ENCODE measurements at regions not wholly inside any gene's neighbourhood (a gene's known extent, or its start where the extent isn't known, plus 50 kb on each side); places are given as distances from the start of the nearest gene placed in this dataset.

DNA sequence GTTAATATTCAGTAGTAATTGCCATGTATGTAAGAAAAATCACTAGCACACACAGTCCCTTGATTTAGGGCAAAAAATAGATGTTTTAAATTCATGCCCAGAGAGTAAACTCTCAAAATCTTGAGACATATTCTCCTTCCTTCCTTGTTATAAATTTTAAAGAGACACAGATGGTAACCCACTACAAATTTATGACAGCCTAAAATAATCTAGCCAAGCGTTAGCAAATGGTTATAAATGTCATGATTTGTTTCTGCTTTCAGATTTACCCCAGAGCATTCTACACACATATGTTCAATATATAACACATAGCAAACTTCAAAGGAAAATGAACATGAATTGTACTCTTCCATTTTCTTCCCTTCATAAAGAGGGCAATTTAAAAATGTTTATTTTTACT lies 540.3 kb downstream of the TLL1 start:
- no peaks in the 10 kb centered on the region for H3K4me1 ChIP-seq (ENCODE audit: control insufficient read depth, insufficient read depth, low read length)
- H3K27me3 ChIP-seq (ENCODE audit: control insufficient read depth, insufficient read depth, low read length): no peaks in the 10 kb centered on the region
- H3K27ac ChIP-seq (ENCODE audit: low read length): no peak overlapping the region
- no peak for DNase-seq (ENCODE audit: low read depth, low spot score)
- no peaks in the 10 kb centered on the region for H3K9me3 ChIP-seq (ENCODE audit: control insufficient read depth, insufficient read depth, low read length)
- no peak overlapping the region for H3K4me3 ChIP-seq (ENCODE audit: low read length)
- no peaks in the 10 kb centered on the region for H3K36me3 ChIP-seq (ENCODE audit: control insufficient read depth, insufficient read depth, low read length)
- WGBS (ENCODE audit: insufficient coverage, insufficient read length): no CpG with 5 or more reads among the region's 1 CpG

DNA sequence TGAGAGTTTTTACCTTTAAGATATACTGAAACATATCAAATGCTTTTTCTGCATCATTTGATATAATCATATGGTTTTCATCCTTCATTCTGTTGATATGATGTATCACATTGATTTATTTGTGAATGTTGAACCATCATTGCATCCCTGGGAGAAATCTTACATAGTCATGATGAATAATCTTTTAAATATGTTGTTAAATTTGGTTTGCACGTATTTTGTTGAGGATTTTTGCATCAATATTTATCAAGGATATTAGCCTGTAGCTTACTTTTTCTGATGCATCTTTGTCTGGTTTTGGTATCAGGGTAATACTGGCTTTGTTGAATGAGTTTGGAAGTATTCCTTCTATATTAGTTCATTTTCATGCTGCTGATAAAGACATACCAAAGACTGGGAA lies 541.4 kb downstream of the TLL1 start:
- H3K36me3 ChIP-seq (ENCODE audit: control insufficient read depth, insufficient read depth, low read length): no peaks in the 10 kb centered on the region
- no peak overlapping the region for H3K27ac ChIP-seq (ENCODE audit: low read length)
- no peak for DNase-seq (ENCODE audit: low read depth, low spot score)
- no peak overlapping the region for H3K4me3 ChIP-seq (ENCODE audit: low read length)
- H3K27me3 ChIP-seq (ENCODE audit: control insufficient read depth, insufficient read depth, low read length): no peaks in the 10 kb centered on the region
- no peaks in the 10 kb centered on the region for H3K4me1 ChIP-seq (ENCODE audit: control insufficient read depth, insufficient read depth, low read length)
- no peaks in the 10 kb centered on the region for H3K9me3 ChIP-seq (ENCODE audit: control insufficient read depth, insufficient read depth, low read length)
- WGBS (ENCODE audit: insufficient coverage, insufficient read length): no CpG with 5 or more reads among the region's 1 CpG

DNA sequence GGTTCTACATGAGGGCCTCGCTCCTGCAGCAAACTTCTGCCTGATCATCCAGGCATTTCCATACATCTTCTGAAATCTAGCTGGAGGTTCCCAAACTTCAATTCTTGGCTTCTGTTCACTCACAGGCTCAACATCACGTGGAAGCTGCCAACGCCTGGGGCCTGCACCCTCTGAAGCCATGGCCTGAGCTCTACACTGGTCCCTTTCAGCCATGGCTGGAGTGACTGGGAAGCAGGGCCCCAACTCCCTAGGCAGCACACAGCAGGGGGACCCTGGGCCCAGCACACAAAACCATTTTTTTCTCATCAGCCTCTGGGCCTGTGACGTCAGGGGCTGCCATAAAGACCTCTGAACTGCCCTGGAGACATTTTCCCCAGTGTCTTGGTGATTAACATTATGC lies 542.7 kb downstream of the TLL1 start:
- Histone ChIP-seq H3K9me3 (ENCODE audit: control insufficient read depth, insufficient read depth, low read length) (no peaks in the 10 kb centered on the region), H3K36me3 (ENCODE audit: control insufficient read depth, insufficient read depth, low read length) (no peaks in the 10 kb centered on the region), H3K27me3 (ENCODE audit: control insufficient read depth, insufficient read depth, low read length) (no peaks in the 10 kb centered on the region), H3K27ac (ENCODE audit: low read length) (no peak overlapping the region), H3K4me1 (ENCODE audit: control insufficient read depth, insufficient read depth, low read length) (no peaks in the 10 kb centered on the region), H3K4me3 (ENCODE audit: low read length) (no peak overlapping the region)
- WGBS (ENCODE audit: insufficient coverage, insufficient read length): no CpG with 5 or more reads among the region's 4 CpGs
- no peak for DNase-seq (ENCODE audit: low read depth, low spot score)

DNA sequence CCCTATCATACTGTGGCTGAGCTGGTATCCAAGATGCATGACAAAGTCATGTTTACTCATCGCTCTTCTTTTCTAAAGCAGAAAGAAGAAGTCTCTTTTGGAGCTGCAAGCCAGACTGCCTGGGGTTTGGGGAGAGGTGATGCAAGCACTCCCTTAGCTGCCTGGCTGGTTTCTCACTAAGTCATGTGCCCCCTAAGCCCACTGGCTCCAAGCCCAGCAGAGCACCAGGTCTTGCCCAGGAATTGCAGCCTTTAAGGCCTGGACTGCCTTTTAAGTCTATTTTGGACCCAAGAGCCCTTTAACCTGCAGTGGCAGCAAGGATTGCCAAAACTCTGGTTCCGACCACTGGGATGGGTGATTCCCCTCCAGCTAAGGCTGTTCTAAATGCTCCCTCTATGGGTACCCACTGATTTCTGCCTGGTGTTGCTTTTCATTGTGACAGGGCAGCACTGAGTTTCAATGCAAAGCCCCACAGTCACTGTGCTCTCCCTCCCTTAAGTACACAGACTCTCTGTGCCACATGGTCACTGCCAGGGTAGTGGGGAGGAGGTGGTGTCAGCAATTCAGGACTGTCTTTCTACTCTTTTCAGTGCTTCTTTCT lies 548.6 kb downstream of the TLL1 start:
- WGBS (ENCODE audit: insufficient coverage, insufficient read length): no CpG with 5 or more reads among the region's 2 CpGs
- no peak for DNase-seq (ENCODE audit: low read depth, low spot score)
- H3K27me3 ChIP-seq (ENCODE audit: control insufficient read depth, insufficient read depth, low read length): no peaks in the 10 kb centered on the region
- H3K9me3 ChIP-seq (ENCODE audit: control insufficient read depth, insufficient read depth, low read length): no peaks in the 10 kb centered on the region
- H3K27ac ChIP-seq (ENCODE audit: low read length): no peak overlapping the region
- no peaks in the 10 kb centered on the region for H3K36me3 ChIP-seq (ENCODE audit: control insufficient read depth, insufficient read depth, low read length)
- H3K4me3 ChIP-seq (ENCODE audit: low read length): no peak overlapping the region
- H3K4me1 ChIP-seq (ENCODE audit: control insufficient read depth, insufficient read depth, low read length): no peaks in the 10 kb centered on the region

DNA sequence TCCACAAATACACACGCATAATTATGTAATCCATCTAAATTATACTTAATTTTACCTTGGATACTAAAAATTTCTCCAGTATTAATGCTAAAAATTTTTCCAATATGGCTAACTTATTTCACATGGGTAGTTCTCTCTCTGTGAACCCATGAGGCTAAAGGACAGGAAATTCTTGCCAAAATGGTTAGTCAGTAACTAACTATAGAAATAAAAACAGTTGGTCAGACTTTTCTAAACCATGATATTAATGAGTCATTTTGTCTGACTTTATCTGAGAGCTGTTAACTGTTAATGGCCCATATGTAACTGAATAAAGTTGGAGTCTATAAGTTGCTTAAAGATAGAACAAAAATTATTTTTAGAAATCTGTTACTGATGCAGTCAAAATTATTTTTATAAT lies 549.4 kb downstream of the TLL1 start:
- no peaks in the 10 kb centered on the region for H3K27me3 ChIP-seq (ENCODE audit: control insufficient read depth, insufficient read depth, low read length)
- H3K36me3 ChIP-seq (ENCODE audit: control insufficient read depth, insufficient read depth, low read length): no peaks in the 10 kb centered on the region
- no peak for DNase-seq (ENCODE audit: low read depth, low spot score)
- H3K4me3 ChIP-seq (ENCODE audit: low read length): no peak overlapping the region
- no CpG with 5 or more reads among the region's 1 CpG for WGBS (ENCODE audit: insufficient coverage, insufficient read length)
- no peaks in the 10 kb centered on the region for H3K9me3 ChIP-seq (ENCODE audit: control insufficient read depth, insufficient read depth, low read length)
- no peaks in the 10 kb centered on the region for H3K4me1 ChIP-seq (ENCODE audit: control insufficient read depth, insufficient read depth, low read length)
- H3K27ac ChIP-seq (ENCODE audit: low read length): no peak overlapping the region

DNA sequence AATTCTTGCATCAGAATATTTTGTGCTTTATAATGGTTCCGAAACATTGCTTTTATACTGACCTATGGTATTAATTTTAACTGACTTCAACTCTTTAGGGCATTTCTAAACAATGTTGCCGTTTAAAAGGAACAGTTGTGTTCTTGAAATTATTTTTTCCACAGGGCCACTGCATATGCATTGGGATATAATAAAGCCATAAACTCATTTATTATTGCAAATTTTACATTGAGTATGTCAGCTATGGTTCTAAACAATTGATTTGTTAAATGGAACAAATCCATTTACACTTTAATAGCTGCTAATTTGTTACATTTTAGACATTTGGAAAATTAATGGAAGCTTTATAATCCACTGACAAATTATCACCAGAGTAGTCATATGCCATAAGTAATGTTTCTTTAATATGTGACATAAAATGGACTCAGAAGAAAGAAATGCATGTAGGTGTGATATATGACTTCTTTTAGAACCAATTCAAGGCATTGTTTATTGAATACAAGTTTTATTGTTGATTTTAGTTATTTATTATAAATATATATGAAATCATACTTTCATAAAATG lies 553.3 kb downstream of the TLL1 start:
- no peaks in the 10 kb centered on the region for H3K9me3 ChIP-seq (ENCODE audit: control insufficient read depth, insufficient read depth, low read length)
- H3K4me1 ChIP-seq (ENCODE audit: control insufficient read depth, insufficient read depth, low read length): no peaks in the 10 kb centered on the region
- no peak overlapping the region for H3K4me3 ChIP-seq (ENCODE audit: low read length)
- H3K36me3 ChIP-seq (ENCODE audit: control insufficient read depth, insufficient read depth, low read length): no peaks in the 10 kb centered on the region
- WGBS (ENCODE audit: insufficient coverage, insufficient read length): no CpG with 5 or more reads among the region's 2 CpGs
- H3K27me3 ChIP-seq (ENCODE audit: control insufficient read depth, insufficient read depth, low read length): no peaks in the 10 kb centered on the region
- DNase-seq (ENCODE audit: low read depth, low spot score): no peak
- H3K27ac ChIP-seq (ENCODE audit: low read length): no peak overlapping the region

DNA sequence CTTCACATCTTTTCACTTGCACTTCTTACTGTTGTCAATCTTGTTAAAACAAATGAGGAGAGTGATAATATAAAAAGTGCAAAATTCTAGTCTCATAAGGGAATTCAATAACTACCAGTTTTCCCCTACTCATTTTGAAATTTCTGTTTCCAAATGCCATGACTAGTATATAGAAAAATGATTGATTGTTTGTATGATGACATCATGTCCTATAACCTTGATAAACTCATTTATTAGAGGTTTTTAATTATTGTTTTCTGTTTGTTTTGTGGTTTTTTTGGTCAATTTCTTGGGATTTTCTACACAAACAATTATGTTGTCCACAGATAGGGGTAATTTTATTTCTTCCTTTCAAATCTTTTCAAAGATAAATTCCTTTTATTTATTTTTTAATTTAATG lies 559.1 kb downstream of the TLL1 start:
- Histone ChIP-seq H3K4me1 (ENCODE audit: control insufficient read depth, insufficient read depth, low read length) (no peaks in the 10 kb centered on the region), H3K36me3 (ENCODE audit: control insufficient read depth, insufficient read depth, low read length) (no peaks in the 10 kb centered on the region), H3K9me3 (ENCODE audit: control insufficient read depth, insufficient read depth, low read length) (no peaks in the 10 kb centered on the region), H3K27ac (ENCODE audit: low read length) (no peak overlapping the region), H3K27me3 (ENCODE audit: control insufficient read depth, insufficient read depth, low read length) (no peaks in the 10 kb centered on the region), H3K4me3 (ENCODE audit: low read length) (no peak overlapping the region)
- DNase-seq (ENCODE audit: low read depth, low spot score): no peak

DNA sequence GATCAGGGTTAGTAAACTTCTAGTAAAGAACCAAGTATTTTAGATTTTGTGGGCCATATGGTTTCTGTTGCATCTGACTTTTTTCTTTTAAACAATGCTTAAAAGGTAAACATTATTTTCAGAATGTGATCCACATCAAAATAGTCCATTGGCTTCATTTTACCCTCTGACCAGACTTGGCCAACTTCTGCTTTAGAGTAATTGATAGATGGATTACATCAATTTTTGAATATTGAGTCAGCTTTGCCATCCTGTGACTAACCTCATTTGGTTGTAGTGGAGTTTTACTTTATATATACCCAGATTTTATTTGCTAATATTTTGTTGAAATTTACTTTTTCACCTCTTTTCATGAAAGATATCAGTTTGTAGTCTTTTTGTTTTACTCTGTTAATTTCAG lies 559.8 kb downstream of the TLL1 start:
- H3K4me1 ChIP-seq (ENCODE audit: control insufficient read depth, insufficient read depth, low read length): no peaks in the 10 kb centered on the region
- no peaks in the 10 kb centered on the region for H3K9me3 ChIP-seq (ENCODE audit: control insufficient read depth, insufficient read depth, low read length)
- no peak for DNase-seq (ENCODE audit: low read depth, low spot score)
- H3K36me3 ChIP-seq (ENCODE audit: control insufficient read depth, insufficient read depth, low read length): no peaks in the 10 kb centered on the region
- no peak overlapping the region for H3K4me3 ChIP-seq (ENCODE audit: low read length)
- no peaks in the 10 kb centered on the region for H3K27me3 ChIP-seq (ENCODE audit: control insufficient read depth, insufficient read depth, low read length)
- no peak overlapping the region for H3K27ac ChIP-seq (ENCODE audit: low read length)

DNA sequence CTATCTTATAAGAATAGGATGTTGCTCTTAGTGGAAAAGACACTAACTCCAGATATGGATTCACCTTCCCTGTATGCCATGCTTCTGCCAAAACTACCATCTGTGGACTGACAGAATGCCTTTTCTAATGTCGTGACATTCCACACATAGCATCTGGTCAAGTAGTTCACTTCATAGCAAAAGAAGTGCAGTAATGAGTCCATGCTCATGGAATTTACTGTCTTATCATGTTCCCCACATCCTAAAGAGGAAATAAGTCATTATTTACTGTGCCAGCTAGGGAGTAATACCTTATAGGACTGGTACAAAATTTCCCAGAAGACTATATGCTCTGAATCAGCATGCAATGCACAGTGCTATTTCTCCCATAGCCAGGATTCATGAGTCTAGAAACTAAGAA lies 562.4 kb downstream of the TLL1 start:
- Histone ChIP-seq H3K36me3 (ENCODE audit: control insufficient read depth, insufficient read depth, low read length) (no peaks in the 10 kb centered on the region), H3K9me3 (ENCODE audit: control insufficient read depth, insufficient read depth, low read length) (no peaks in the 10 kb centered on the region), H3K27ac (ENCODE audit: low read length) (no peak overlapping the region), H3K4me3 (ENCODE audit: low read length) (no peak overlapping the region), H3K4me1 (ENCODE audit: control insufficient read depth, insufficient read depth, low read length) (no peaks in the 10 kb centered on the region), H3K27me3 (ENCODE audit: control insufficient read depth, insufficient read depth, low read length) (no peaks in the 10 kb centered on the region)
- no CpG with 5 or more reads among the region's 1 CpG for WGBS (ENCODE audit: insufficient coverage, insufficient read length)
- no peak for DNase-seq (ENCODE audit: low read depth, low spot score)

DNA sequence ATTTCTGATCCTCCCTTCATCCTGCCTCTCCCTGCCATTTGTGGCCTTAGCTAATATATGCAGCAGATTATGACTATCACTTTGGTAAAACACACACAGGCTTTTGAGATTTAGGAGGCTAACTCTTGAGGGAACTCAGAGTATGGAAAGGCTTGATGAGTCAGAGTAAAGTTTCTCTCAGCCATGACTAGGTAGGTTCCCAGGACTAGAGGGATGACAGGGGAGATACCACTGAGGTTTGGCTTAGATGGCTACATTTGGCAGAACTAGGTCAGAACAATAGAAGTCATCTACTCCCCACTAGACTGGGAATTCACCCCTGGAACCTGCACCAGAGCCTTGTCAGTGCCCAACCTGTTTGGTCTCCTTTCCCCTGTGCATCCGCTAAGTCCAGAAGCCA lies 585.7 kb downstream of the TLL1 start:
- no peak for DNase-seq (ENCODE audit: low read depth, low spot score)
- no peak overlapping the region for H3K27ac ChIP-seq (ENCODE audit: low read length)
- H3K4me1 ChIP-seq (ENCODE audit: control insufficient read depth, insufficient read depth, low read length): no peaks in the 10 kb centered on the region
- no peaks in the 10 kb centered on the region for H3K36me3 ChIP-seq (ENCODE audit: control insufficient read depth, insufficient read depth, low read length)
- no peaks in the 10 kb centered on the region for H3K9me3 ChIP-seq (ENCODE audit: control insufficient read depth, insufficient read depth, low read length)
- H3K27me3 ChIP-seq (ENCODE audit: control insufficient read depth, insufficient read depth, low read length): no peaks in the 10 kb centered on the region
- H3K4me3 ChIP-seq (ENCODE audit: low read length): no peak overlapping the region
- no CpG with 5 or more reads among the region's 1 CpG for WGBS (ENCODE audit: insufficient coverage, insufficient read length)

DNA sequence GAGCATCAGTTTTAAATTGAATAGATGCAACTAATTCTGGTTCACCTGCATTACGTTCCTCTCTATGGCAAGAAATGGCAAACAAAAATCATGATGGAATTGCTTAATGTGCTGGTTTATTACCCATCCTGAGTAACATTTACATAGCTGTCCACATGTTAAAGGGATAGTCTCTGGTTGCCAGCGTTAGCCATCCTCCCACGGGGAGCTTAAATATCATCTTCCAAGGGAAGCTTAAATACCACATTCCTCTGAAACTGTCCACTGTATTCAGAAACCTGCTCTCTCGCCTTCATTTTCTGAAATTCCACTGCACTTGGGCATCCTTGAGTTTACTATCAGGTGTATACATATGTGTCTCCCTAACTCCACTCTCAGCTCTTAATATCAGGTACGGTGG lies 586.6 kb downstream of the TLL1 start:
- Histone ChIP-seq H3K27ac (ENCODE audit: low read length) (no peak overlapping the region), H3K4me3 (ENCODE audit: low read length) (no peak overlapping the region), H3K9me3 (ENCODE audit: control insufficient read depth, insufficient read depth, low read length) (no peaks in the 10 kb centered on the region), H3K4me1 (ENCODE audit: control insufficient read depth, insufficient read depth, low read length) (no peaks in the 10 kb centered on the region), H3K27me3 (ENCODE audit: control insufficient read depth, insufficient read depth, low read length) (no peaks in the 10 kb centered on the region), H3K36me3 (ENCODE audit: control insufficient read depth, insufficient read depth, low read length) (no peaks in the 10 kb centered on the region)
- no peak for DNase-seq (ENCODE audit: low read depth, low spot score)
- no CpG with 5 or more reads among the region's 5 CpGs for WGBS (ENCODE audit: insufficient coverage, insufficient read length)
